ENCODE measurements at regions not wholly inside any gene's neighbourhood (a gene's known extent, or its start where the extent isn't known, plus 50 kb on each side); places are given as distances from the start of the nearest gene placed in this dataset.

- TF ChIP-seq CTCF (IDR thresholded peaks at IDR 0.05) (no peak), POLR2A (IDR thresholded peaks at IDR 0.05) (no peak), EP300 (IDR thresholded peaks at IDR 0.05) (no peak)
Measured at GRCh38 chrX:68909945-68910344, 81.1 kb downstream of the EFNB1 start.

Measured in stomach (tissue), 4 donors.